OCI-LY7 (cell line): ENCODE measurements at regions not wholly inside any gene's neighbourhood (a gene's known extent, or its start where the extent isn't known, plus 50 kb on each side); places are given as distances from the start of the nearest gene placed in this dataset.

Experiments
- BruUV-seq: library from RNA; stranded (reverse); fragments of 400-500 nt; replicated peaks from 2 replicates; lab custom pipeline; 2021; lab: Mats Ljungman, UMichigan
- CTCF ChIA-PET: fragments of 300-600 bp; sonication (Branson Sonifier 250); formaldehyde crosslinking; loops from one replicate; lab custom pipeline; 2022; ENCODE audit warnings: antibody characterized with exemption; ENCODE audit not compliant: unreplicated experiment; lab: Charles Lee
- POLR2A ChIA-PET: fragments of 300-600 bp; sonication (Branson Sonifier 250); formaldehyde crosslinking; loops from one replicate; lab custom pipeline; 2022; ENCODE audit warnings: antibody characterized with exemption; lab: Charles Lee
- DNase-seq: peaks from one replicate; pipeline ENCODE4 v3.0.0-alpha.2; 2015; ENCODE audit warnings: low spot score
- H2AFZ ChIP-seq: fragments of 200-600 bp; sonication (generic), shearing (Covaris generic); 2 replicates; pipeline ENCODE4 v1.6.1; 2014; ENCODE audit warnings: mild to moderate bottlenecking, antibody characterized with exemption, low read length, moderate library complexity
- H3K27ac ChIP-seq: fragments of 200-600 bp; sonication (generic); 2 replicates; pipeline ENCODE4 v1.5.1; 2014; ENCODE audit warnings: mixed run types, low read depth, mild to moderate bottlenecking, moderate library complexity, low read length, inconsistent platforms; ENCODE audit not compliant: poor library complexity, severe bottlenecking
- H3K36me3 ChIP-seq: fragments of 200-600 bp; sonication (generic); 2 replicates; pipeline ENCODE4 v1.6.1; 2014; ENCODE audit warnings: mild to moderate bottlenecking, antibody characterized with exemption, low read length, moderate library complexity, mixed read lengths; ENCODE audit not compliant: insufficient read depth
- H3K4me1 ChIP-seq: fragments of 200-600 bp; sonication (generic); 2 replicates; pipeline ENCODE4 v1.5.1; 2014; ENCODE audit warnings: mild to moderate bottlenecking, low read length; ENCODE audit not compliant: insufficient read depth, poor library complexity, severe bottlenecking
- H3K4me2 ChIP-seq: fragments of 200-600 bp; sonication (generic); 2 replicates; pipeline ENCODE4 v1.6.1; 2014; ENCODE audit warnings: mild to moderate bottlenecking, low read length
- H3K4me3 ChIP-seq: fragments of 200-600 bp; sonication (generic); 2 replicates; pipeline ENCODE4 v1.5.1; 2014; ENCODE audit warnings: mild to moderate bottlenecking, low read depth, low read length; ENCODE audit not compliant: poor library complexity, severe bottlenecking
- H3K79me2 ChIP-seq: fragments of 200-600 bp; sonication (generic); 2 replicates; pipeline ENCODE4 v1.6.1; 2016; ENCODE audit warnings: low read depth, mild to moderate bottlenecking, low read length, moderate library complexity, mixed read lengths; ENCODE audit not compliant: insufficient read depth
- H3K9me2 ChIP-seq: fragments of 200-600 bp; sonication (generic); 2 replicates; pipeline ENCODE4 v1.6.1; 2016; ENCODE audit warnings: mild to moderate bottlenecking, low read length, mixed read lengths; ENCODE audit not compliant: insufficient read depth
- H3K9me3 ChIP-seq: fragments of 200-600 bp; sonication (generic); 2 replicates; pipeline ENCODE4 v1.6.1; 2014; ENCODE audit warnings: mild to moderate bottlenecking, mixed run types, low read length, mixed read lengths
- H4K20me1 ChIP-seq: fragments of 200-600 bp; sonication (generic); 2 replicates; pipeline ENCODE4 v1.6.1; 2014; ENCODE audit warnings: mild to moderate bottlenecking, antibody characterized with exemption, low read length, moderate library complexity, mixed read lengths; ENCODE audit not compliant: insufficient read depth
- EZH2phosphoT487 ChIP-seq: fragments of 200-600 bp; sonication (generic); IDR thresholded peaks from 2 replicates; pipeline ENCODE4 v1.6.1; 2018; ENCODE audit warnings: low read depth, borderline replicate concordance, mild to moderate bottlenecking, mixed run types, antibody characterized with exemption, low read length, moderate library complexity, mixed read lengths
- intact Hi-C: fragments of 100-400 bp; cut with micrococcal nuclease; formaldehyde crosslinking; loops from one replicate; pipeline ENCODE4 v1.10.0; 2022; ENCODE audit not compliant: unreplicated experiment
- TF ChIP-seq, protein P1 (sequence below): fragments of 200-600 bp; sonication (generic); conservative IDR thresholded peaks from 2 replicates; pipeline ENCODE4 v1.5.1; 2014; ENCODE audit warnings: mild to moderate bottlenecking, antibody characterized with exemption, low read length, moderate library complexity, mixed read lengths

DNA sequence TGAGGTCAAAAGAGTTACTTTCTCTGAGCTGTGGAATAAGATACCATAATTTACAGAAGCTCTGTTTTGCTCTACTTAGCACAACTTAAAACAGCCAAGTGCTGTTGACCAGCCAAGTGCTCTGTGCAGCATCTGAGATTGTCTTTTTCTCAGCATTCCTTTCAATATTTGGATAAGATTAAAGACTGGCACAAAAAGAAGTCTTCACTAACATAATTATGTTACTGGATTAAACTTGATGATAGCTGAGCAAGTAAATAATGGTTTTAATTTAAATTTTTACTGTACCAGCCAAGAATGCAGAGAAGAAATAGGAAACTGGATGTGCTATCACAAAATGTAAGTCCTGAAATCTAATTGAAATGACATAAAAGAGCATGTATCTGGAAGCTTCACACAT lies 60.4 kb downstream of the NPY2R start:
- no peak for DNase-seq
- BruUV-seq, result no TSS peak
- ChIA-PET CTCF (no interaction called here), POLR2A (interaction anchor here (1.0 kb wide), 1 partner anchor 10 kb away, joined by 3 read pairs; no protein-coding TSS in a partner anchor)
- TF ChIP-seq EZH2phosphoT487, result no peak
- no peak overlapping the region for H3K27ac ChIP-seq
- no peaks in the 10 kb centered on the region for H3K79me2 ChIP-seq
- no peaks in the 10 kb centered on the region for H4K20me1 ChIP-seq
- no peak overlapping the region for H3K4me3 ChIP-seq
- intact Hi-C loops, result no loop called here
- no peaks in the 10 kb centered on the region for H3K9me3 ChIP-seq
- no peaks in the 10 kb centered on the region for H3K36me3 ChIP-seq
- H3K4me1 ChIP-seq, result no peaks in the 10 kb centered on the region
- H2AFZ ChIP-seq, result no peak overlapping the region
- no peak overlapping the region for H3K4me2 ChIP-seq
- H3K9me2 ChIP-seq, result no peaks in the 10 kb centered on the region

DNA sequence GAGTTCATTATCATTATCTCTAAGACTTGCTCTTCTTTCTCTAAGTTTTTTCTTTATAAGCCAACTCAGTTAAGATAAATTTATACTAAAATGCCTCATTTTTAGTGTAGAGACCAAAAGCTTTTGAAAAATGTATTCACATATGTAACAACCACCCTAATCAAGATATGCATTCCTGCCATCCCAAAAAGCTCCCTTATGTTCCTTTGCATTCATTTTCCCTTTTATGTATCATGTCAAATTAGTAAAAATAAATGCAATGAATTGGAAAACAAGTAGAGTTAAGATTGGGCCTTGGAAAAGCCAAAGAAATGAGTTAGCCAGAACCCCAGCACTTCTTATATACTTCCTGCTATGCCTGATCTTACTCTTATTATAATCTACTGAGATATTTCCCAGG lies 62.2 kb downstream of the NPY2R start:
- POLR2A ChIA-PET, result interaction anchor here (1.6 kb wide), 1 partner anchor 9 kb away, joined by 3 read pairs; no protein-coding TSS in a partner anchor
- BruUV-seq, result no TSS peak
- no peaks in the 10 kb centered on the region for H3K4me1 ChIP-seq
- H3K9me3 ChIP-seq, result no peaks in the 10 kb centered on the region
- no peaks in the 10 kb centered on the region for H3K9me2 ChIP-seq
- H3K79me2 ChIP-seq, result no peaks in the 10 kb centered on the region
- no peaks in the 10 kb centered on the region for H3K36me3 ChIP-seq
- TF ChIP-seq, protein P1, sequence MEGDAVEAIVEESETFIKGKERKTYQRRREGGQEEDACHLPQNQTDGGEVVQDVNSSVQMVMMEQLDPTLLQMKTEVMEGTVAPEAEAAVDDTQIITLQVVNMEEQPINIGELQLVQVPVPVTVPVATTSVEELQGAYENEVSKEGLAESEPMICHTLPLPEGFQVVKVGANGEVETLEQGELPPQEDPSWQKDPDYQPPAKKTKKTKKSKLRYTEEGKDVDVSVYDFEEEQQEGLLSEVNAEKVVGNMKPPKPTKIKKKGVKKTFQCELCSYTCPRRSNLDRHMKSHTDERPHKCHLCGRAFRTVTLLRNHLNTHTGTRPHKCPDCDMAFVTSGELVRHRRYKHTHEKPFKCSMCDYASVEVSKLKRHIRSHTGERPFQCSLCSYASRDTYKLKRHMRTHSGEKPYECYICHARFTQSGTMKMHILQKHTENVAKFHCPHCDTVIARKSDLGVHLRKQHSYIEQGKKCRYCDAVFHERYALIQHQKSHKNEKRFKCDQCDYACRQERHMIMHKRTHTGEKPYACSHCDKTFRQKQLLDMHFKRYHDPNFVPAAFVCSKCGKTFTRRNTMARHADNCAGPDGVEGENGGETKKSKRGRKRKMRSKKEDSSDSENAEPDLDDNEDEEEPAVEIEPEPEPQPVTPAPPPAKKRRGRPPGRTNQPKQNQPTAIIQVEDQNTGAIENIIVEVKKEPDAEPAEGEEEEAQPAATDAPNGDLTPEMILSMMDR, result no peak
- no peak for TF ChIP-seq EZH2phosphoT487
- H3K27ac ChIP-seq, result no peak overlapping the region
- no peak overlapping the region for H3K4me2 ChIP-seq
- H3K4me3 ChIP-seq, result no peak overlapping the region
- DNase-seq, result no peak
- no peak overlapping the region for H2AFZ ChIP-seq
- H4K20me1 ChIP-seq, result no peaks in the 10 kb centered on the region
- CTCF ChIA-PET, result no interaction called here
- intact Hi-C loops, result no loop called here

DNA sequence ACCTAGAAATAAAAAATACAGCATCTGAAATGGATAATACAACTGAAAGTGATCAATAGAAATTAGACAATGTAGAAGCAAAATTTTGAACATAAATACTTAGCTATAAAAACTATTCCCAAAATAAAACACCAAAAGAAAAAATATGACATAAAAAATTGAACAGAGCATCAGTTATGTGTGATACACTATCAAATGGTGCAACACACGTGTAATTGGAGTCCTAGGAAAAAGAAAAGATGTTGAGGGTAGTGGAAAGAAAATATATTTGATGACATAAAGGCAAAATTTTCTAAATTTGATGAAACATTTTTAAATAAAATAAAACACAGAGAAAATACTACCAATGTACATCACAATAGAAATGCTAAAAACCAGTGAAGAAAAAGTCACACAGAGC lies 63.1 kb downstream of the NPY2R start:
- H3K9me3 ChIP-seq, result no peaks in the 10 kb centered on the region
- no peaks in the 10 kb centered on the region for H3K79me2 ChIP-seq
- ChIA-PET CTCF (no interaction called here), POLR2A (no interaction called here)
- no peak overlapping the region for H3K4me3 ChIP-seq
- intact Hi-C loops, result no loop called here
- H3K27ac ChIP-seq, result no peak overlapping the region
- TF ChIP-seq EZH2phosphoT487, result no peak
- TF ChIP-seq, protein P1, result no peak
- H3K4me1 ChIP-seq, result no peaks in the 10 kb centered on the region
- no peaks in the 10 kb centered on the region for H4K20me1 ChIP-seq
- BruUV-seq, result no TSS peak
- H3K4me2 ChIP-seq, result no peak overlapping the region
- no peak overlapping the region for H2AFZ ChIP-seq
- H3K9me2 ChIP-seq, result no peaks in the 10 kb centered on the region
- no peak for DNase-seq
- no peaks in the 10 kb centered on the region for H3K36me3 ChIP-seq
